Stimulated activated naive B cell treated with anti-CD40 and anti-IgM and Interleukin-4, amounts not matched to agents 10 μg/mL and 1 μg/mL and 100 μg/mL, for 72 hours (primary cell): ENCODE measurements at regions not wholly inside any gene's neighbourhood (a gene's known extent, or its start where the extent isn't known, plus 50 kb on each side); places are given as distances from the start of the nearest gene placed in this dataset.

Source experiments
- ATAC-seq, 2 donors: fragments of 150-1000 bp; cut with Tn5 transposase; replicated peaks; 2 replicates each; pipeline ENCODE4 v1.10.0; 2021; ENCODE audit warnings: moderate library complexity in 1 of 2
- DNase-seq: peaks from one replicate; pipeline ENCODE4 v3.0.0; 2021
- H3K27ac Mint-ChIP-seq: one replicate; pipeline ENCODE4 v1.8.0; 2022; ENCODE audit warnings: mild to moderate bottlenecking, mixed read lengths
- H3K27me3 Mint-ChIP-seq, 2 donors: one replicate each; pipeline ENCODE4 v1.8.0; 2022; ENCODE audit warnings: mixed read lengths in 2 of 2
- H3K36me3 Mint-ChIP-seq, 2 donors: one replicate each; pipeline ENCODE4 v1.8.0; 2022; ENCODE audit warnings: mixed read lengths in 2 of 2, mild to moderate bottlenecking in 1 of 2
- H3K4me1 Mint-ChIP-seq, 2 donors: one replicate each; pipeline ENCODE4 v1.8.0; 2022; ENCODE audit warnings: mixed read lengths in 2 of 2, mild to moderate bottlenecking in 1 of 2
- H3K4me3 Mint-ChIP-seq, 2 donors: one replicate each; pipeline ENCODE4 v1.8.0; 2022; ENCODE audit warnings: mild to moderate bottlenecking in 2 of 2, mixed read lengths in 2 of 2, moderate library complexity in 1 of 2
- H3K9me3 Mint-ChIP-seq, 2 donors: one replicate each; pipeline ENCODE4 v1.8.0; 2022; ENCODE audit warnings: mixed read lengths in 2 of 2, mild to moderate bottlenecking in 1 of 2

DNA sequence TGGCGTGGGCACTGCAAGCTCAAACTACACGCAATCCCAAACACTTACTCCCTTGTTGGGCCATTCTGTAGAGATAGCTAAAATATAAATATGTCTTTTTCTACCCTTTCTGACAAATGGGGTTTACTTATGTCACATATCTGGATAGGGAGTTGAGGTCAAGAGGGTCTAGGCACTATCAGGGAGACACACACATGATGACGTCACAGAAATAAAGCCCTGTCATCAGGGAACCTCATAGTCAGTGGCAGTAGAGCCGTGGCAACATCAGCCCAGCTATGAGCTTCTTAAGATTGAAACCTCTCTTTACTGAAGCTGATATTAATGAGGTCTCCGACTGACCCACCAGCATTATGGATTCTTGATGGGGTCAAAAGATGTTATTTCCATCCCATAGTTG, 234.6 kb upstream of the CDH7 start:
- no peaks in the 10 kb centered on the region for H3K27me3 Mint-ChIP-seq

DNA sequence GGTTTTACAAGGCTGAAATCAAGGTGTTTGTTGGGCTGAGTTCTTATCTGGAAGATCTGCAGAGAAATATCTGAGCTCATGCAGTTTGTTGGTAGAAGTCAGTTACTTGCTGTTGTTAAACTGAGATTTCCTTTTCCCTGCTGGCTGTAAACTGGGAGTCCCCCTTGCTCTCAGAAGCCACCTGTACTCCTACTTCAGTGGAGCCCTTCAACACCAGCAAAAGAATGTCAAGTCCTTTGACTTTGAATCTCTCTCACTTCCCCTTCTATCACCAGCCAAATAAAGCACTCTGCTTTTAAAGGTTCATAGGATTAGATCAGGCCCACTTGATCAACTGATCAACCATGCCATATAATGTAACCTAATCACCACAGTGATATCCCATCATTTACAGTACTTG, 252.2 kb upstream of the CDH7 start:
- Mint-ChIP-seq H3K36me3 (no peaks in the 10 kb centered on the region), H3K4me3 (no peak overlapping the region), H3K9me3 (no peaks in the 10 kb centered on the region), H3K27ac (no peak overlapping the region), H3K4me1 (no peaks in the 10 kb centered on the region), H3K27me3 (no peaks in the 10 kb centered on the region)
- ATAC-seq (peak in 1 of 2 donors; percentile 29), DNase-seq (no peak)

More for the DNA sequence above, 234.6 kb upstream of the CDH7 start:
- DNase-seq (no peak), ATAC-seq (no peak)
- Mint-ChIP-seq H3K27ac (no peak overlapping the region), H3K4me3 (no peak overlapping the region), H3K36me3 (no peaks in the 10 kb centered on the region), H3K4me1 (no peaks in the 10 kb centered on the region), H3K9me3 (no peaks in the 10 kb centered on the region)

DNA sequence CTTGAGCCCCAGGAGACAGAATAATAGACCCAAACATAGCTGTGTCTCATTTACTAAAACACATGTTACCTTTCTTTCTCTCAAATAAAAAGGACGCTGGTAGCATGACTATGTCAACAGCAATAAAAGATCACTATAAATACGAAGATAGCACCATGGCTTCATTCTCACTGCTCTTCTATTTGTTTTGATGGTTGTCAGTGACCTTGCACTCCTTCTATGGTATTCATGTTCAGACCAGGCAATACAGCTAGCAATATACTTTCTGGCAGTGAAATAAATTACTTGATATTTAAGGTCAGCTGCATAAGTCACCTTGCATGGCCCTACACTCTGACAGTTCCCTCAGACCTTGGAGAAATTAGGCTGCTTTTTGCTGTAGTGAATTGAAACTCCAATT, 263.2 kb upstream of the CDH7 start:
- H3K4me3 Mint-ChIP-seq, result no peak overlapping the region
- DNase-seq (no peak), ATAC-seq (no peak)
- no peak overlapping the region for H3K27ac Mint-ChIP-seq
- no peaks in the 10 kb centered on the region for H3K36me3 Mint-ChIP-seq
- no peaks in the 10 kb centered on the region for H3K4me1 Mint-ChIP-seq
- H3K27me3 Mint-ChIP-seq, result no peaks in the 10 kb centered on the region
- no peaks in the 10 kb centered on the region for H3K9me3 Mint-ChIP-seq

DNA sequence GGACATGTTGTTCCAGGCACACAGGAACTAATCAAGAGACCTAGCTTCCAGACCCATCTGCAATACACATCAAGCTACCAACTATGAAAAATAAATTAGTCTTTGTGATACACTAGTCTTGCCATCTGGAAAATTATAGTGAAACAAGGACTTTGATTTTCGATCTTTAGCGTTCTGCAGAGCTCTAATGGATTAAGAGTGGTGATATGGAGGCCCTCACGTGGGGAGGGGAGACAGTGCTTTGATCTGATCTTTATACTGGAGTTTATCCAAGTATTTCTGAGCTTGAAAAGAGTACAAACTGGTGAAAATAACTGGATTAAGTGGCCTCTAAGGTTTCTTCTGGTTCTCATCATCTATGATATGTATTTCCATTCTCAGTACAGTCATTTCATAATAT, 273.4 kb upstream of the CDH7 start:
- no peaks in the 10 kb centered on the region for H3K9me3 Mint-ChIP-seq
- H3K4me1 Mint-ChIP-seq, result no peaks in the 10 kb centered on the region
- no peak for ATAC-seq
- DNase-seq, result no peak
- H3K4me3 Mint-ChIP-seq, result no peak overlapping the region
- no peak overlapping the region for H3K27ac Mint-ChIP-seq
- no peaks in the 10 kb centered on the region for H3K36me3 Mint-ChIP-seq
- no peaks in the 10 kb centered on the region for H3K27me3 Mint-ChIP-seq

DNA sequence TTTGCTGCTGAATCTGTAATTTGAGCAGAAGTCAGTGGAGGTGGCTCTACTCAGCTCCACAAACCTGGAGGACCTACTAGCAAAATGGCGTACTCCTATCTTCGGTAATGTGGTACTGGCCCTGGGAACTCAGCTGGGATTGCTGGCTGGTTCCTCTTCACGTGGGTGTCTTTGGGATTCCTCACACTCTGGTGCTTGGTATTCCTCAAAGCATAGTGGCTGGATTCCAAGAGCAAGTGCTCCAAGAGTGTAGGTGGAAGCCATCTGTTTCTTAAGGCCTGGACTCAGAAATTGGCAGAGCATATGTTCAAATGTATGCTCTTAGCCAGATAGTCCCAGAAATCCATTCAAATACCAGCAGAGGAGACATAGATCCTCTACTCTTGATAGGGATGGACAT, 281.9 kb upstream of the CDH7 start:
- H3K36me3 Mint-ChIP-seq, result no peaks in the 10 kb centered on the region
- no peak overlapping the region for H3K27ac Mint-ChIP-seq

DNA sequence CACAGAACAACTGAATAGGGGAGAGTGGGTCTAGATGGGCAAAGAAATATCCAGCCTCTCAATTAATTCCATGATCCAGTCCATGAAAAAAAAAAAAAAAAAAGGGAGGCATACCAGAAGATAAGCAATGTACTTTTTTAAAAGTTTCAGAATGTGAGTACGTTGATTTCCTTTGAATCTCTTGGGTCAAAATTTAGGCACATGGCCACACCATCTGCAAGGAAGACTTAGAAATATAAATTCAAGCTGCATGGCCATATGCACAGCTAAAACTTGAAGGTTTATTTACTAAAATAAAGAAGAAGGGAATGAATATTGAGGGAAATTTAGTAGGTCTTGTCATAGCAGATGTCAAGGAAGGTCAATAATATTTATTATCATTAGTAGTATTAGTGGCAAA, 286.5 kb upstream of the CDH7 start:
- Mint-ChIP-seq H3K36me3 (no peaks in the 10 kb centered on the region), H3K27ac (no peak overlapping the region), H3K4me1 (no peaks in the 10 kb centered on the region), H3K27me3 (no peaks in the 10 kb centered on the region), H3K4me3 (no peak overlapping the region), H3K9me3 (peaks cover 0 to 5% of the 10 kb centered on the region in 2 donors)
- ATAC-seq (no peak), DNase-seq (no peak)

More for the DNA sequence above, 281.9 kb upstream of the CDH7 start:
- Mint-ChIP-seq H3K9me3 (peaks cover 0 to 3% of the 10 kb centered on the region in 2 donors), H3K4me1 (no peaks in the 10 kb centered on the region), H3K4me3 (no peak overlapping the region), H3K27me3 (no peaks in the 10 kb centered on the region)
- ATAC-seq, result no peak
- DNase-seq, result no peak

DNA sequence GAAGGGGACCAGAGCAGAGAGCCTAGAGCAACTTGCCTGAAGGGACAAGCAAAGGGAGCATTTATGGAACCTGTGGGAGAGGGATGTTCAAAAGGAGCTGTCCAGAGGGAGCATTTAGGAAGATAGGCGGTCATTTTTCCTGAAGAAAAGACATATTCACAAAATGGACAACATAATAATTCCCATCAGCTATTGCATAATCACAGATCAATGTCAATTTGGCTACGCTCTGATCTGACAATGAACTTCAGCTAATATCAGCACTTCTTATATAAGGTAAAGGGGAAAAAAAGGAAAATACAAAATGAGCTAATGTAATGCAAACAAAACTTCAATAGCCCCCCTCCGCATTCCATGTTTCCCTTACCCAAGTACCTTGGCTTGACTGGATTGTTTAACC, 291.1 kb upstream of the CDH7 start:
- no peak overlapping the region for H3K27ac Mint-ChIP-seq
- ATAC-seq (no peak), DNase-seq (no peak)
- H3K36me3 Mint-ChIP-seq, result no peaks in the 10 kb centered on the region
- no peaks in the 10 kb centered on the region for H3K4me1 Mint-ChIP-seq
- no peak overlapping the region for H3K4me3 Mint-ChIP-seq
- H3K27me3 Mint-ChIP-seq, result no peaks in the 10 kb centered on the region
- peaks cover 0 to 5% of the 10 kb centered on the region in 2 donors for H3K9me3 Mint-ChIP-seq

DNA sequence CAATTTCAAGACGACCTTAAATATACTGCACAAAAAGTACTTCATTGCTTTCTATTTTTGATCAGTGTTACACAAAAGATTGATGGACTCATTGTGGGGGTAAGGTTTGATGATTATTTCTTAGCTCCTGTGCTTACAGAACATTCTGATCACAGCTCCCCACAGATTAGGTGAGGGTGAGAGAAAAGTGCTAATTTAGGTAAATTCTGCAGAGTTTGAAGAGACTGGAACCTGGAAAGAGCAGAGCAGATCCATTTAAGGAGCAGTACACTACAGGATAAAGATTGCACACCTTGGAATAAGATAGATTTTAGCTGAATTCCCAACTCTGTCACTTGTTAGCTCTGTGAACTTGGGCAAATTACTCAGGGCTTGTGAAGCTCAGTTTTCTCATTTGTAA, 291.9 kb upstream of the CDH7 start:
- no peaks in the 10 kb centered on the region for H3K36me3 Mint-ChIP-seq
- no peak overlapping the region for H3K27ac Mint-ChIP-seq
- no peak overlapping the region for H3K4me3 Mint-ChIP-seq
- no peaks in the 10 kb centered on the region for H3K4me1 Mint-ChIP-seq
- DNase-seq, result no peak
- H3K27me3 Mint-ChIP-seq, result no peaks in the 10 kb centered on the region
- peaks cover 0 to 2% of the 10 kb centered on the region in 2 donors for H3K9me3 Mint-ChIP-seq
- no peak for ATAC-seq

DNA sequence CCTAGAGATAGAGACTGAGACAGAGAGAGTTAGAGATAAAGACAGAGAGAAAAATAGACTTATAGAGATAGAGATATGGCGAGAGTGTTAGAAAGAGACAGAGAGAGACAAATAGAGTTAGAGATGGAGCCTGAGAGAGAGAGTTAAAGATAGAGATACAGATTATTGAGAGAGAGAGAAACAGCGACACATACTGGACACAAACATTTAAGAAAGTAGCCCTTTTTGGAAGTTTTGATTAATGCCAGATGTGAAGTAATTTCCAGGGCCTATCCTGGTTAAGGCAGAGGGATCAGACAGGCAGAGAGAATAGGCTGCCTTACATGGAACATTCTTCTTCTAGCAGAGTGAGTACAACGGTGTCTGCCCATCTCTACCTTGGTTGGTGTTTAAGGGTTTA, 311.6 kb upstream of the CDH7 start:
- Mint-ChIP-seq H3K27me3 (no peaks in the 10 kb centered on the region), H3K4me3 (no peak overlapping the region), H3K9me3 (peaks cover 0 to 1% of the 10 kb centered on the region in 2 donors), H3K4me1 (no peaks in the 10 kb centered on the region), H3K27ac (no peak overlapping the region), H3K36me3 (no peaks in the 10 kb centered on the region)
- no peak for DNase-seq
- no peak for ATAC-seq

DNA sequence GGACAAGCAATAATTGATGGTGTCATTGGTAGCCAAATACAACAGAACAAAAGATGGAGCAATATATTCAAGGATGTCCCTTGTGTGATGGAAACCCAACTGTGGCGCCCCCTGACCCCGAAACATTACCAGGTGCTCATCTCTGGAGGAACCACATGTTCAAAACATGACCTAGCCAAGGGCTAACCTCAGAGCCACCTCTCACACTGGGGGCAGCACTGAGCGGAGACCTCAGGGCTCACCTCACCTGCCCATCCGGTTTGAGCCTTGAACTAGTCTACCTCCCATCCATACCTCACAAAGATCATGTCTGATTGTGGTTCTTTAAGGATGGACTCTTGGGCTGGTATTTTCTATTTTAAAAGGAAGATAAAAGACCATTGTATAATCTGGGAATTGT, 314.4 kb upstream of the CDH7 start:
- DNase-seq (no peak), ATAC-seq (no peak)
- H3K4me3 Mint-ChIP-seq, result no peak overlapping the region
- no peak overlapping the region for H3K27ac Mint-ChIP-seq
- H3K36me3 Mint-ChIP-seq, result no peaks in the 10 kb centered on the region
- H3K4me1 Mint-ChIP-seq, result no peaks in the 10 kb centered on the region
- H3K27me3 Mint-ChIP-seq, result no peaks in the 10 kb centered on the region
- peaks cover 0 to 1% of the 10 kb centered on the region in 2 donors for H3K9me3 Mint-ChIP-seq

DNA sequence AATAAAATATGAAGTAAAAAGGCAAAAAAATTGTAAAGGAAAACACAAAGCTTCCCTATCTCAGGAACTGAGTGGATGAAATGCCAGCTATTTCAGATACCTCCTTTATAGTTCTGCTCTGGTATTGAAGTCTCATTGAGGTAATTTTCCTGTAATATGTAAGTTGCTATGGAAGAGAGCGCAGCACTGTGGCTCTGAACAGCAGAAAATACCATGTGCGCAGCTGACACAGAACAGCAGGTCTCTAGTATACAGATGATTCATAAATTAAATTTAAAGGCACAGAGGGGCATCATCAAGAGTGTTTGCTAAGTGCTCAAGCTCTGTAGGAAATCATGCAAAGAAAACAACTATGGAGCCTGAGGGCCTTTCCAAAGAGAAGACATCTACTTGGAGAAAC, 315.3 kb upstream of the CDH7 start:
- no peak overlapping the region for H3K4me3 Mint-ChIP-seq

DNA sequence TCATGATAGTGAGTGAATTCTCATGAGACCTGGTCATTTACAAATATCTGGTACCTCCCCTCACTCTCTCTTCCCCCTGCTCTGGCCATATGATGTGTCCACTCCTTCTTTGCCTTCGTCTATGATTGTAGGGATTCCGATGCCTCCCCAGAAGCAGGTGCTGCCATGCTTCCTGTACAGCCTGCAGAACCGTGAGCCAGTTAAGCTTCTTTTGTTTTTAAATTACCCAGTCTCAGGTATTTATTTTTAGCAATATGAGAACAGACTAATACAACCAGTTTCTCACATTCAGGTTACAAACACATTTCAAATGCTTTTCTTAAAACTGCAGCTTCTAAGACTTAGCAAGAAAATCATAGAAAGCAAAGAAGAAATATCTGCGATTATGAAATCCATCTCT, 321.2 kb upstream of the CDH7 start:
- Mint-ChIP-seq H3K27me3 (no peaks in the 10 kb centered on the region), H3K36me3 (no peaks in the 10 kb centered on the region), H3K4me3 (no peak overlapping the region), H3K9me3 (peaks cover 0 to 4% of the 10 kb centered on the region in 2 donors), H3K4me1 (no peaks in the 10 kb centered on the region), H3K27ac (no peak overlapping the region)
- no peak for DNase-seq
- no peak for ATAC-seq

More for the DNA sequence above, 315.3 kb upstream of the CDH7 start:
- no peak overlapping the region for H3K27ac Mint-ChIP-seq
- ATAC-seq (no peak), DNase-seq (no peak)
- no peaks in the 10 kb centered on the region for H3K4me1 Mint-ChIP-seq
- no peaks in the 10 kb centered on the region for H3K27me3 Mint-ChIP-seq
- no peaks in the 10 kb centered on the region for H3K36me3 Mint-ChIP-seq
- peaks cover 0 to 1% of the 10 kb centered on the region in 2 donors for H3K9me3 Mint-ChIP-seq

DNA sequence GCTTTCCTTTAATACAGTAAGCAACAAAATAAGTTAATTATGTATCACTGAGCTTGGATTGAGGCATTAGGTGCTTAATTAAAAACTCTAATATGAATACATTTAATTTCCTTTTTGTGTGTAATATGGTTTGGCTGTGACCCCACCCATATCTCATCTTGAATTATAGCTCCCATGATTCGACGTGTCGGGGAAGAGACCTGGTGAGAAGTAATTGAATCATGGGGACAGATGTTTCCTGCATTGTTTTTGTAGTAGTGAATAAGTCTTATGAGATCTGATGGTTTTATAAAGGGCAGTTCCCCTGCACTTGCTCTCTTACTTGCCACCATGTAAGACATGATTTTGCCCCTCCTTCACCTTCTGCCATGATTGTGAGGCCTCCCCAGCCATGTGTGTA, 325.4 kb upstream of the CDH7 start:
- Mint-ChIP-seq H3K27ac (no peak overlapping the region), H3K36me3 (no peaks in the 10 kb centered on the region), H3K9me3 (peaks cover 0 to 7% of the 10 kb centered on the region in 2 donors), H3K27me3 (no peaks in the 10 kb centered on the region), H3K4me1 (no peaks in the 10 kb centered on the region), H3K4me3 (no peak overlapping the region)
- no peak for ATAC-seq
- DNase-seq, result no peak

DNA sequence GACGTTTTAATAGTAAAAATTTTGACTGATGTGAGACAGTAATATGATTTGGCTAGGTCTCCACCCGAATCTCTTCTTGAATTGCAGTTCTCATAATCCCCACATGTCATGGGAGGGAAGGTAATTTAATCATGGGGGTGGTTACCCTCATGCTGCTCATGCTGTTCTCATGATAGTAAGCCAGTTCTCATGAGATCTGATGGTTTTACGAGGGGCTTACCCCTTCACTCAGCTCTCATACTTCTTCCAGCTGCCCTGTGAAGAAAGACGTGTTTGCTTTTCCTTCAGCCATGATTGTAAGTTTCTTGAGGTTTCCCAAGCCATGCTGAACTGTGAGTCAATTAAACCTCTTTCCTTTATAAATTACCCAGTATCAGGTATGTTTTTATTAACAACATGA, 327.0 kb upstream of the CDH7 start:
- Mint-ChIP-seq H3K4me1 (no peaks in the 10 kb centered on the region), H3K27ac (no peak overlapping the region), H3K9me3 (peaks cover 0 to 7% of the 10 kb centered on the region in 2 donors), H3K36me3 (no peaks in the 10 kb centered on the region), H3K27me3 (no peaks in the 10 kb centered on the region), H3K4me3 (no peak overlapping the region)
- no peak for ATAC-seq
- DNase-seq, result no peak

DNA sequence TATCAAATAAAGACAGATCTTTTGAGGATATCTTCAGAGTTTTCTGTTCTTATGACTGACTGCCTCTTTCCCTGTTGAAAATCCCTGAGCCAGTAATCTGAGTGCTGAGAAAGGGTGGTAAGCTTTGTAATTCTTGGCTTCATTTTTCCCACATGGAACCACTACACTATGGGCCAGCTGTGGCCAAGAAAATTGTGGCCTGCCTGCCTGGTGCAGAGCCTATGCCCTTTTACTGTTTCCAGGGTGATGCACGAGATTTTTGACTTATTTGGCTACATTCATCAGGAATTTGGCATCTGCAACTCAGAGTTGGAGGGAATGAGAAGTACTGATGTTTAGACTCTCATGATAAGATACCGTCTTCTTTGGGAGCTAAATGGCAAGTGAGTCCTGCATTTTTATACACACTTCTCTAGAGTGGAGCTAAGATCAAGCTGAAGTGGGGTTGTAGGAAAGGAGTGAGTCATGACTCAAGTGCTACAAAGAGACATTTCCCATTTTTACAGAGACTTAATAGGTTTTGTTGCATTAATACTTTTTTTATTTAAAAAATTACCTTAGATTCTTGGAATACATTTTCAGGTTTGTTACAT, 328.2 kb upstream of the CDH7 start:
- H3K27ac Mint-ChIP-seq, result no peak overlapping the region
- no peaks in the 10 kb centered on the region for H3K36me3 Mint-ChIP-seq
- DNase-seq (no peak), ATAC-seq (no peak)
- no peaks in the 10 kb centered on the region for H3K27me3 Mint-ChIP-seq
- H3K9me3 Mint-ChIP-seq, result peaks cover 0 to 5% of the 10 kb centered on the region in 2 donors
- H3K4me3 Mint-ChIP-seq, result no peak overlapping the region
- H3K4me1 Mint-ChIP-seq, result no peaks in the 10 kb centered on the region

DNA sequence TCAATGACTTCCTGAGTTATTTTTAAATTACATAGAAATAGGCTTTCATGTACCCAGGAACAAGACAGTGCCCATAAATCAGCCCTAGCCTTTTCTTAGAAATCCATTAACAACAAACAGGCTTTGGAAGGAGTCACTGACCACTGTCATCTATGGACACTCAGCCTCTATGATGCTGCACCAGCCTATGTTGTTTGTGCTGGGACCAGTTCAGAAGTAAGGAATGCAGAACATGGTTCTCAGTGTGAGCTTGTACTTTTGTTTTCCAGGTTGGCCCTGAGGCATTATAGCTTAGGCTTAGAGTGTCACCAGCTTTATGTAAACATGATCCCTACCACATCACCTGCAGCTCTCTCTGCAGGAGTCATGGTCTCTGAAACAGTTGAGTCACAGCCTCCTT, 335.7 kb upstream of the CDH7 start:
- Mint-ChIP-seq H3K4me1 (no peaks in the 10 kb centered on the region), H3K4me3 (no peak overlapping the region), H3K27ac (no peak overlapping the region), H3K36me3 (no peaks in the 10 kb centered on the region), H3K27me3 (no peaks in the 10 kb centered on the region), H3K9me3 (no peaks in the 10 kb centered on the region)
- ATAC-seq (no peak), DNase-seq (no peak)
